22Rv1 (cell line): ENCODE measurements at regions not wholly inside any gene's neighbourhood (a gene's known extent, or its start where the extent isn't known, plus 50 kb on each side); places are given as distances from the start of the nearest gene placed in this dataset.
"Not testable (repeated sequence)": the region's sequence is repeated elsewhere in the genome, so short reads cannot be mapped to it uniquely, and the experiment has no call there.

ENCODE experiments used
- H3K27ac ChIP-seq: fragments of 450-650 bp; 2 replicates; pipeline ENCODE4 v1.5.1; 2017
- CTCF ChIP-seq: fragments of 450-650 bp; IDR thresholded peaks from 2 replicates; pipeline ENCODE4 v1.5.1; 2017; ENCODE audit warnings: mild to moderate bottlenecking
- ZFX ChIP-seq: fragments of 450-650 bp; IDR thresholded peaks from 2 replicates; pipeline ENCODE4 v1.6.1; 2017; ENCODE audit warnings: antibody characterized with exemption, borderline replicate concordance

GRCh38 chr20:39713076-39713840 is 751.1 kb downstream of the DHX35 start:
- no peak for TF ChIP-seq CTCF
- TF ChIP-seq ZFX: no peak
- H3K27ac ChIP-seq: no peak overlapping the region

GRCh38 chr20:39706184-39706663 is 744.1 kb downstream of the DHX35 start:
- H3K27ac ChIP-seq: no peak overlapping the region
- no peak for TF ChIP-seq ZFX
- TF ChIP-seq CTCF: no peak

- H3K27ac ChIP-seq: no peak overlapping the region
- TF ChIP-seq ZFX: no peak
- TF ChIP-seq CTCF: no peak
These were observed 742.9 kb downstream of the DHX35 start for GRCh38 chr20:39705032-39705431.

GRCh38 chr20:39703357-39703756 is 741.2 kb downstream of the DHX35 start:
- H3K27ac ChIP-seq: not testable (repeated sequence)

- TF ChIP-seq CTCF (no peak), ZFX (no peak)
- H3K27ac ChIP-seq: no peak overlapping the region
These were observed 740.7 kb downstream of the DHX35 start for GRCh38 chr20:39702701-39703349.

DNA sequence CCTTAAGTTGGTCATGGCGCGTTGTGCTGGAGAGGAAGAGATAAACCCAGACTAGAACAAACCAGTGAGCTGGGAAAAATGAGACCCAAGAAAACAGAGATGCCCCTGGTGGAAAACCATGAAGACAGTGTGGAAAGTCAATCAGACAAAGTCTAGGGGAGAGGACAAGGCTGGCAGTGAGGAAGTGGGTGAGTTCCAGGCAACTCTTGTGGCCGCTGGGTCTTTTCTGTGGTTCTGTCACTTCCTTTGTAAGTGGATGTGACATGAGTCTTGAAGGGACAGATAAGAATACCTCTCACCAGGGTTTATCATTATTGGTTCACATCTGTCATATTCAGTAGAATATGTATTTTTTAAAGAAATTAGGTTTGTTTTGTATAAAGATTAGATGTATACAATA is 738.4 kb downstream of the DHX35 start:
- no peak overlapping the region for H3K27ac ChIP-seq
- TF ChIP-seq CTCF: no peak
- no peak for TF ChIP-seq ZFX

DNA sequence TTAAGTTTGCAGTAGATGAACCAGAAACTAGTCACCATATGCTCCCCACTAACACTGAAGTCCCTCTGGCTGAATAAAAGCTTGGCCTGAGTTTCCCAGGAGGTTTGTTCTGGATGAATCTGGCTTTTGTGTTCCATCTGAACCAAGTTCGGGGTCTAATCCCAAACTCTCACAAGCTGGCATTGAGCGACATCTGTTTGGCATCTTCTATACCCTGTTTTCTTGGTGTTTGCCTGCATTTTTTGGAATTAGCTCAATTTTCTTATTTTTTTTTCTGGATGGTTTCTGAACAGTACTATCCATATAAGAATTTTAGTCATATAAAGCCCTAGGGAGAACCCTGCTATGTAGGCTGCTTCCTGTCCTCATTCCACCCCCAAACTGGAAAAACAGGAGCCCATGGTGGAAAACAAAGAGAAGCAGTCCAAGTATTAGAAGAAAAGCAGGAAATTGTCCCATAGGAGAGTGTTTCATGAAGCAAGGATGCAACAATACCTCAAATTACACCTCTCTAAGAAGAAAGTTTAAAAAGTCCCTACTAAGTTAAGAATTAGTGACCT is 737.1 kb downstream of the DHX35 start:
- no peak overlapping the region for H3K27ac ChIP-seq
- TF ChIP-seq ZFX: no peak
- no peak for TF ChIP-seq CTCF
